HG03439 (cell line): ENCODE measurements at regions not wholly inside any gene's neighbourhood (a gene's known extent, or its start where the extent isn't known, plus 50 kb on each side); places are given as distances from the start of the nearest gene placed in this dataset.
"Not testable (repeated sequence)": the region's sequence is repeated elsewhere in the genome, so short reads cannot be mapped to it uniquely, and the experiment has no call there.

Experiments used
- ATAC-seq: cut with Tn5 transposase; IDR thresholded peaks from one replicate; pipeline ENCODE4 v1.9.1; 2021; ENCODE audit warnings: mild to moderate bottlenecking, moderate library complexity; ENCODE audit not compliant: unreplicated experiment

GRCh38 chr2:149686136-149687051 is 98.8 kb upstream of the MMADHC start:
- no peak for ATAC-seq

DNA sequence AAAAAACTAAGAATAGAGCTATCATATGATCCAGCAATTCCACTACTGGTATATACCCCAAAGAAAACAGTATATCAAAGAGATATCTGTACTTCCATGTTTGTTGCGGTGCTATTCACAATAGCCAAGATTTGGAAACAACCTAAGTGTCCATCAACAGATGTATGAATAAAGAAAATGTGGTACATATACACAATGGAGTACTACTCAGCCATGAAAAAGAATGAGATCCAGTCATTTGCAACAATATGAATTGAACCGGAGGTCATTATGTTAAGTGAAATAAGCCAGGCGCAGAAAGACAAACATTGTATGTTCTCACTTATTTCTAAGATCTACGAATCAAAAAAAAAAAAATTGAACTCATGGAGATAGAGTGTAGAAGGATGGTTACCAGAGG is 97.8 kb upstream of the MMADHC start:
- ATAC-seq = not testable (repeated sequence)

DNA sequence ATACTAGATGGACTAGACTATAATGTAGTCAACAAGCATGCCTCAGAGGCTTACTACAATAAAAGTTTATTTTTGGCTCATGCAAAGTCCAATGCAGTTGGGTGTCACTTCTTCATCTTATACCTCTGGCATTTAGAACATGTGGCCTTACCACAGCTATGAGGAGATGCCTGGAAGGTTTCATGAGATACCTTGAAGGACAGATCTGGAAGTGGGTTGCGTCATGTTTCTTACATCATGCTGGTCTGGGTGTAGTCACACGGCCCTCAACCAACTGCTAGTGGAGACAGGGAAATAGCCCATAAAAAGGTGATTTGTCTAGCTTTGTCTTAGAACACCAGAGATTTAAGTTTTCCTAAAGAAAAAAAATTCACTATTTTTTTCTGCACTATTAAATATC is 91.7 kb upstream of the MMADHC start:
- no peak for ATAC-seq

GRCh38 chr2:149677416-149677815 is 89.8 kb upstream of the MMADHC start:
- no peak for ATAC-seq

- ATAC-seq = no peak
Measured at GRCh38 chr2:149670086-149670485, 82.5 kb upstream of the MMADHC start.

GRCh38 chr2:149666809-149667320 is 79.3 kb upstream of the MMADHC start:
- no peak for ATAC-seq

GRCh38 chr2:149664896-149665295 is 77.3 kb upstream of the MMADHC start:
- no peak for ATAC-seq

DNA sequence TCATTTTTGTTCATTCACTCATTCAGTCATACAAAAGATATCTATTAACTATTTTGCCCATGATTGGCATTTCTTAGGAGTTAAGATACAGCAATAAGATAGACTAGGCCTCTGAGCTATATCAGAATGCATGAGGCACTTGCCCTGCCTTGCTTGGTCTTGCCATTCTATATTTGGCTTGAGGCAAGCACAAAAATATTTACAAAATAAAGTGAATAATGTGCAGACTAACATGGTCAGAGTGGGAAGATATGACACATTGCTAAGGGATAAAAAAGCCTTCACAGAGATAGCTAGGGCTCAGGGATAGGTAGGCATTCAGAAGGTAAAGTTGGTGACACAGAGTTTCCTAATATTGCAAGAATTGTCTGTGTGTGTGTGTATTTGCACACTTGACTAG is 75.0 kb upstream of the MMADHC start:
- ATAC-seq = no peak

DNA sequence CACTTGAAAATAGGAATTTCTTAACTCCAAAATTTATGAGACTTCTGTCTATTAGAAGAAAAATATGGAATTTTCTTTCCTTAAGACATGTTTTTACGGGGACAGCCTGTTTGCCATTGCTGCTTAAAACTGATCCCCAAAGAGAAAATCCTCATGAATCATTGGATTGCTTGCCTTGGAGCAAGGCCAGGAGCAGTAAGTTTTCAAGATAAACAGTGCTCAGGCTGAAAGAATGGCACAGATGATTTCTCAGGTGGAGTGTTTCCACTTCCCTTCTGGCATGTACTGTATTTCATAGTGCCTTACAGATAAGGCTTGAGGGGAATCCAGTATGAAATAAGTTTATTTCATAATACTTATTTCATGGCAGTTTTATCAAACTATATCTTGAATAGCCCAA is 74.3 kb upstream of the MMADHC start:
- no peak for ATAC-seq

GRCh38 chr2:149658553-149658952 is 71.0 kb upstream of the MMADHC start:
- ATAC-seq = no peak

GRCh38 chr2:149657401-149658040 is 69.9 kb upstream of the MMADHC start:
- no peak for ATAC-seq

- ATAC-seq = no peak
Measured at GRCh38 chr2:149656996-149657395, 69.4 kb upstream of the MMADHC start.

DNA sequence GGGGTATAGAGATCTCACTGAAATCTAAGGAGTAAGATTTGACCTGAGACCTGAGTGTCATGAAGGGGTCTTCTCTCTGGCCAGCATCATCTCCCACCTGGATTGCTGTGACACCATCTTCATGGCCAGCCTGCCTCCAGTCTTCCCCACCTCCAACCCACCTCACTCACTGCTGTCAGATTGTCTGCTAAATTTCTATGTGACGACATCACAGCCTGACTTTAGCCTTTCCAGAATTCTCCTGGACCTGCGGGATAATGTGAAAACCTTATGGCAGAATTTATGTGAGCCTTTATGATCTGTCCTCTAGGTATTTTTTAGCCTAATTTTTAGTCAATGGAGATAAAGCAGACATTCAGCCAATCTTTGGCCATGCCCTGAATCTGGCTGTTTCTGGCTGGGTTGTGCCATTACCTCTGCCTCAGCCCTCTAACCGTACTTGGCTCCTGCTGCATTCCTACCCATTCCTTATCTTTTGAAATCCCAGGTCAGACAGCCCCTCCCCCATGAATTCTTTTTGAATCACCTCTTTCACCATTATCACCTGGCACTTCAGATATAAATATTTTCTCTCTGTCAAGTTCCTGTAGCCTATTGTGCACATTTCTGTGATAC is 66.4 kb upstream of the MMADHC start:
- ATAC-seq = no peak

- no peak for ATAC-seq
Measured at GRCh38 chr2:149652926-149653325, 65.4 kb upstream of the MMADHC start.

DNA sequence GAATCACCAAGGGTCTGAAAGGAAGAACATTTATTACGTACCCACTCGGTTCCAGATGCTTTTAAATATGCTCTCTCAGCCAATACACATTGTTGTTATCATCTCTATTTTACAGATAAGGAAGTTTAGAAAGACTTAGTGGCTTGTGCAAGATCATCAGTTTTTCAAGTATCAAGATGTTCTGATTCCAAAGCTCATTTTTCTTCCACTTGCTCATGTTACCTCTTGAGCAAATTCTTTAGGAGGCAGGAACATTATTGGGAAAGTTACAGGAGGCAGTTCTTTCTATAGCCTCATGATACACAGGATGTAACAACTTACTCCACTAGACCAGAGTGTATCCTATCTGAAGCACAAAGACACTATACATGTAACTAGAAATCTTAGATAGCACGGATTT is 65.0 kb upstream of the MMADHC start:
- no peak for ATAC-seq

GRCh38 chr2:149651229-149651628 is 63.7 kb upstream of the MMADHC start:
- no peak for ATAC-seq

DNA sequence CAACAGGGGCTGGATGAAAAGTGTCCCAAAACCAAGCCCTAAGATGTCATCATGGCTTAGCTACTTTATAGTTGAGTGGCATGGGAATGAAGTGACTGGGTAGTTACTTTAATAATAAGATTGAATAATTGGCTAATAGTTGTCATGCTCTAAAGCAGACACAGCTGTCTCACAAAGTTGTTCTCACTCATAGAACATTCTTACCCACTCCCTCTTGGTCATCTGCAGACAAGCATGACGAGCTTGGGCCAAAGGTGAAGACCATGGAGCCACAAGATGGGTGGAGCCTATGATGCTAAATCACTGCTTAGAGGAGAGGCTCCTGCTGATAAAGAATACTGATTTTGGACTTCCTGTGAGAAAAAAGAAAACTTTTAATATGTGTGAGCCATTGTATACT is 62.4 kb upstream of the MMADHC start:
- no peak for ATAC-seq

DNA sequence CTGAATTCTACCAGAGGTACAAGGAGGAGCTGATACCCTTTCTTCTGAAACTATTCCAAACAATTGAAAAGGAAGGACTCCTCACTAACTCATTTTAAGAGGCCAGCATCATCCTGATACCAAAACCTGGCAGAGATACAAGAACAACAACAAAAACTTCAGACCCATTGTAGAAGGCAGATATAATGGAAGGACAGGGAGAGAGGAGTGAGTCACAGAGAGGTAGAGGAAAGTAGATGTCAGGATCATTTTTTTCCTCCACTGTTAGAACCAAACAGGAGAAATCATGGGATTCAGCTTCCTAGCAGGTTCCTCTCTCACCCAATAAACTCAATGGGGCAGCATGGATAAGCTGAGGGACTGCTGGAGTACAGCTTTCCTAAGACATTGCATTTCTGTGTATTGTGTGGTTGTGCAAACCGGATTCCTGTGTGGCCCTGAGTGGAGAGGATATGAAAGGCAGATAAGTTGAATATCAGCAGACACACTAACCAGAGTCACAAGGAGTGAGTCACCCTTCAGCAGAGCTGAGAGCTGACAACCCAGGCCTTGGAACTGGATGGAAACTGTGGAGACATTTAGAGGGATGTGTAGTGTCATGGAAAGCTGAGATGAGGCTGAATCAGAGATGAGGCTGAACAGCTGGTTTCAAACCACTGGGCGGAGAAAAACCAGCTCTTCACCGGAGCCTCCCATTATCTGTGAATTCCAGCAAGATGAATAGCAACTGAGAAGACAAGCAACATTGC is 60.9 kb upstream of the MMADHC start:
- ATAC-seq = no peak

DNA sequence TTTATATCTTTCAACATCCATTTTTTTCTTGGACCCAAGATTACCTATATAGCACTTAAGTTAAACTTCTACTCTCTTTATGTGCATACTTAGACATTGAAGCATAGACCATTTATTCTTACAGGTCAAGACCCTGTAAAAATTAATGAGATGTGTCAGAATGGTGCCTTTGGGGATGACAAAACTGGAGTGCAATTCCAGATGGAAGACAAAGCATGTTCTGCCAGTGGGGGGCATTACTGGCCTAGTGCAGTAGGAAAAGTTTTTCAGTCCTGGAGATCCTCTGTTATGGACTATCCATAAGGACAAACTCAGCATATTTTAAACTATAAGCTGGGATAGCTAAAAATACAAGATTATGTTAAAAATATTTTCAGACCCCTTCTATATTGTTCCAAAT is 57.8 kb upstream of the MMADHC start:
- no peak for ATAC-seq
